Activated B cell treated with CpG ODN at 0.5 μM for 24 hours (primary cell): ENCODE measurements at regions not wholly inside any gene's neighbourhood (a gene's known extent, or its start where the extent isn't known, plus 50 kb on each side); places are given as distances from the start of the nearest gene placed in this dataset.

Source experiments
- ATAC-seq: fragments of 200-7000 bp; cut with Tn5 transposase; one replicate; pipeline ENCODE4 v1.10.0; 2021; ENCODE audit warnings: low read depth, mild to moderate bottlenecking, moderate library complexity
- CTCF ChIA-PET: fragments of 350-600 bp; sonication (Branson Sonifier 250); formaldehyde crosslinking; loops from one replicate; lab custom pipeline; 2021; ENCODE audit warnings: antibody characterized with exemption; lab: Charles Lee
- POLR2A ChIA-PET: fragments of 350-600 bp; sonication (Branson Sonifier 250); formaldehyde crosslinking; loops from one replicate; lab custom pipeline; 2021; ENCODE audit warnings: antibody characterized with exemption; lab: Charles Lee
- DNase-seq: peaks from one replicate; pipeline ENCODE4 v3.0.0; 2022
- H3K27ac Mint-ChIP-seq: one replicate; pipeline ENCODE4 v1.8.0; 2020; ENCODE audit warnings: mixed read lengths
- H3K27me3 Mint-ChIP-seq: one replicate; pipeline ENCODE4 v1.8.0; 2021; ENCODE audit warnings: mixed read lengths
- H3K36me3 Mint-ChIP-seq: one replicate; pipeline ENCODE4 v1.8.0; 2021; ENCODE audit warnings: low read depth, mixed read lengths
- H3K4me1 Mint-ChIP-seq: one replicate; pipeline ENCODE4 v1.8.0; 2021; ENCODE audit warnings: mixed read lengths
- H3K4me3 Mint-ChIP-seq: one replicate; pipeline ENCODE4 v1.8.0; 2020; ENCODE audit warnings: mild to moderate bottlenecking, mixed read lengths
- H3K9me3 Mint-ChIP-seq: one replicate; pipeline ENCODE4 v1.8.0; 2020; ENCODE audit warnings: mixed read lengths
- CTCF ChIP-seq: fragments of 200-600 bp; IDR thresholded peaks from one replicate; pipeline ENCODE4 v1.8.0; 2022; ENCODE audit warnings: antibody characterized with exemption, mild to moderate bottlenecking
- intact Hi-C: fragments of 100-400 bp; cut with micrococcal nuclease; formaldehyde crosslinking; loops from one replicate; pipeline ENCODE4 v1.15.1; 2024

- no peak for TF ChIP-seq CTCF
- Mint-ChIP-seq H3K4me1 (no peaks in the 10 kb centered on the region), H3K27me3 (peaks cover 4% of the 10 kb centered on the region), H3K36me3 (no peaks in the 10 kb centered on the region), H3K4me3 (no peak overlapping the region), H3K9me3 (no peaks in the 10 kb centered on the region), H3K27ac (no peak overlapping the region)
- CTCF ChIA-PET, result no interaction called here
- ATAC-seq (no peak), DNase-seq (no peak)
- intact Hi-C loops, result no loop called here
- POLR2A ChIA-PET, result no interaction called here
These were observed 65.6 kb upstream of the KIF13A start for GRCh38 chr6:18053078-18053477.

- ATAC-seq, result no peak
These were observed 62.2 kb upstream of the KIF13A start for GRCh38 chr6:18049646-18050045.

DNA sequence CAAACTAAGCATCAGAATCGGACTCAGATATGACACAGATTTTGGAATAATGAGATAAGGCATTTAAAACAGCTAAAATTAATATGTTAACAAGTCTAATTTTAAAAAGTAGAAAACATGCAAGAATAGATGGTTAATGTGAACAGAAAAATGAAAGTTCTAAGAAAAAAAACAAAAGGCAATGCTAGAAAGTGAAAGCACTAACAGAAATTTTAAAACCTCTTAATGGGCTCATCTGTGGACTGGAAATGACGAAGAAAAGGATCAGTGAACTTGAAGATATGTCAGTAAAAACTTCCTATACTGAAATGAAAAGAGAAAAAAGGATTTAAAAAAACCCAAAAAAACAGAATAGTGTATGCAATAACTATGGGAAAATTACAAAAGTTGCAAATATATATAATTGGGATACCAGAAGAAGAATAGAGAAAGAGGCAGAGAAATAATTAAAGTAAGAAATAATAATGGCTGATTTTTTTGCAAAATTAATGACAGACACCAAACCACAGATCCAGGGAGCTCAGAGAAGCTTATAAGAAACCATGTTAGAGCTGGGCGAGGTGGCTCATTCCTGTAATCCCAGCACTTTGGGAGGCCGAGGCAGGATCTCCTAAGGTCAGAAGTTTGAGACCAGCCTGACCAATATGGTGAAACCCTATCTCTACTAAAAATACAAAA, 61.7 kb upstream of the KIF13A start:
- ATAC-seq (no peak), DNase-seq (no peak)
- Mint-ChIP-seq H3K9me3 (no peaks in the 10 kb centered on the region), H3K4me1 (no peaks in the 10 kb centered on the region), H3K36me3 (no peaks in the 10 kb centered on the region), H3K27me3 (no peaks in the 10 kb centered on the region), H3K27ac (no peak overlapping the region), H3K4me3 (no peak overlapping the region)
- intact Hi-C loops, result no loop called here
- ChIA-PET CTCF (no interaction called here), POLR2A (no interaction called here)
- TF ChIP-seq CTCF, result no peak

More at GRCh38 chr6:18049646-18050045, 62.2 kb upstream of the KIF13A start:
- H3K36me3 Mint-ChIP-seq, result no peaks in the 10 kb centered on the region
- no peak overlapping the region for H3K4me3 Mint-ChIP-seq
- ChIA-PET POLR2A (no interaction called here), CTCF (no interaction called here)
- intact Hi-C loops, result no loop called here
- DNase-seq, result no peak
- H3K27me3 Mint-ChIP-seq, result no peaks in the 10 kb centered on the region
- TF ChIP-seq CTCF, result no peak
- H3K27ac Mint-ChIP-seq, result no peak overlapping the region
- no peaks in the 10 kb centered on the region for H3K9me3 Mint-ChIP-seq
- H3K4me1 Mint-ChIP-seq, result no peaks in the 10 kb centered on the region

GRCh38 chr6:18047406-18047805, 60.0 kb upstream of the KIF13A start:
- ATAC-seq (no peak), DNase-seq (no peak)
- H3K4me3 Mint-ChIP-seq, result no peak overlapping the region
- no peak overlapping the region for H3K27ac Mint-ChIP-seq
- POLR2A ChIA-PET, result no interaction called here
- H3K9me3 Mint-ChIP-seq, result no peaks in the 10 kb centered on the region
- intact Hi-C loops, result no loop called here
- no peaks in the 10 kb centered on the region for H3K27me3 Mint-ChIP-seq
- TF ChIP-seq CTCF, result no peak
- CTCF ChIA-PET, result no interaction called here
- H3K4me1 Mint-ChIP-seq, result no peaks in the 10 kb centered on the region
- no peaks in the 10 kb centered on the region for H3K36me3 Mint-ChIP-seq

GRCh38 chr6:18045507-18045906, 58.1 kb upstream of the KIF13A start:
- Mint-ChIP-seq H3K4me1 (no peaks in the 10 kb centered on the region), H3K27ac (no peak overlapping the region), H3K9me3 (no peaks in the 10 kb centered on the region), H3K27me3 (no peaks in the 10 kb centered on the region), H3K36me3 (no peaks in the 10 kb centered on the region), H3K4me3 (no peak overlapping the region)
- ATAC-seq, result no peak
- no peak for DNase-seq
- TF ChIP-seq CTCF, result no peak
- ChIA-PET POLR2A (no interaction called here), CTCF (no interaction called here)
- intact Hi-C loops, result no loop called here
